Keratinocyte (primary cell): ENCODE measurements at regions not wholly inside any gene's neighbourhood (a gene's known extent, or its start where the extent isn't known, plus 50 kb on each side); places are given as distances from the start of the nearest gene placed in this dataset.

Source experiments
- CTCF ChIP-seq, 3 experiments: IDR thresholded peaks in 1 of 3; conservative IDR thresholded peaks in 1 of 3; optimal IDR thresholded peaks in 1 of 3; 2 replicates in 2 of 3; 3 replicates in 1 of 3; pipeline versions ENCODE3 to v1.5.1; 2011; ENCODE audit warnings: low read length in 3 of 3, mild to moderate bottlenecking in 3 of 3, moderate library complexity in 2 of 3, control low read depth in 1 of 3, inconsistent platforms in 1 of 3; ENCODE audit not compliant: insufficient read depth in 2 of 3; ENCODE audit errors: extremely low read depth in 1 of 3
- EZH2 ChIP-seq: IDR thresholded peaks from one replicate; pipeline ENCODE4 v1.6.1; 2012; ENCODE audit warnings: inconsistent platforms, mild to moderate bottlenecking, low read length, moderate library complexity

GRCh38 chr12:115166698-115167315 is 482.8 kb upstream of the TBX3 start:
- peak in 1 of 3 experiments; percentile 17 for TF ChIP-seq CTCF (optimal IDR thresholded peaks at IDR 0.05 in 1 of 3, IDR thresholded peaks at IDR 0.05 in 1 of 3, conservative IDR thresholded peaks at IDR 0.05 in 1 of 3; ENCODE audit: extremely low read depth in 1 of 3, insufficient read depth in 2 of 3, low read length in 3 of 3)
- TF ChIP-seq EZH2, result no peak
